Breast epithelium (tissue), 3 donors: ENCODE measurements at regions not wholly inside any gene's neighbourhood (a gene's known extent, or its start where the extent isn't known, plus 50 kb on each side); places are given as distances from the start of the nearest gene placed in this dataset.

Source experiments
- POLR2A ChIP-seq: fragments of 450-650 bp; IDR thresholded peaks from one replicate; pipeline ENCODE4 v1.6.1; 2016; ENCODE audit warnings: antibody characterized with exemption, mild to moderate bottlenecking, moderate library complexity
- TF ChIP-seq, protein P1 (sequence below), 3 donors: fragments of 450-650 bp; IDR thresholded peaks; one replicate each; pipeline ENCODE4 v1.5.1; 2016 to 2017; ENCODE audit warnings: antibody characterized with exemption in 3 of 3, mild to moderate bottlenecking in 3 of 3, moderate library complexity in 3 of 3

DNA sequence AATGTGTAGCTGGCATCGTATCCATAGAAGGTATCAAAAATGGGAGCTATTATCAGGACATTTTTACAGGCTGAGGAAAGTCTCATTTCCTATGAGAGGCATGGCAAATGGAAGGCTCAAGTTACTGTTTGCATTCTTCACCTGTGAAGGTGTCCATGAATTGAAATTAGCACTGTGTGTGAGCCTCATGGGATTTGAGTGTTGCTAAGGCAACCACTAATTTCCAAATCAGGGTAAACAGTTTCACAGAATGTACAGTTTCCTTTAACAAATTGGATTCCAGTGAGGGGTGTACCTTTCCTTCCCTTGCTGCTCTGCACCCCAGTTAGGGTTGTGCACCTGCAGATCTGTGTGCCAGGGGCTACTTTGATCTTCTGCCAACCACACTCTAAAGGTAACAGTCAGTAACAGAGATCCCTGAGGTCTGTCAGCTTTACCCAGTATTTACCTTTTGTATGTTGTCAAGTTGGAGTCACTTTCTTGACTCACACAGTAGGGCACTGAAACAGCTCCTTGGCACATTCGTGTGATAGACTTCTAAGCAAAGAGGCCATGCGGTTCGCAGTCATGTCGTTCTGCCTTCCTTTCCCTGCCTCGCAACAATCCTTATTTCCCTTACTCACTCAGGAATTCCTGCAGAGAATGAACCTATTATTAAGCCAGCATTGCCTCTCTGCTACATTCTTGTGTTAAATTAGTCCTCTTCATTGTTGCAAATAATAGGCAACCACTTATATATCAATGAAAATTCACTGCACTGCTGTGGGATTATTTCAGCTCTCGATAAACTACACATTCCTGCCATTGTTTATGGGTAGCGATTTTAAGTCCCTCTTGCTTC, 129.8 kb upstream of the GBE1 start:
- TF ChIP-seq, protein P1, sequence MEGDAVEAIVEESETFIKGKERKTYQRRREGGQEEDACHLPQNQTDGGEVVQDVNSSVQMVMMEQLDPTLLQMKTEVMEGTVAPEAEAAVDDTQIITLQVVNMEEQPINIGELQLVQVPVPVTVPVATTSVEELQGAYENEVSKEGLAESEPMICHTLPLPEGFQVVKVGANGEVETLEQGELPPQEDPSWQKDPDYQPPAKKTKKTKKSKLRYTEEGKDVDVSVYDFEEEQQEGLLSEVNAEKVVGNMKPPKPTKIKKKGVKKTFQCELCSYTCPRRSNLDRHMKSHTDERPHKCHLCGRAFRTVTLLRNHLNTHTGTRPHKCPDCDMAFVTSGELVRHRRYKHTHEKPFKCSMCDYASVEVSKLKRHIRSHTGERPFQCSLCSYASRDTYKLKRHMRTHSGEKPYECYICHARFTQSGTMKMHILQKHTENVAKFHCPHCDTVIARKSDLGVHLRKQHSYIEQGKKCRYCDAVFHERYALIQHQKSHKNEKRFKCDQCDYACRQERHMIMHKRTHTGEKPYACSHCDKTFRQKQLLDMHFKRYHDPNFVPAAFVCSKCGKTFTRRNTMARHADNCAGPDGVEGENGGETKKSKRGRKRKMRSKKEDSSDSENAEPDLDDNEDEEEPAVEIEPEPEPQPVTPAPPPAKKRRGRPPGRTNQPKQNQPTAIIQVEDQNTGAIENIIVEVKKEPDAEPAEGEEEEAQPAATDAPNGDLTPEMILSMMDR (IDR thresholded peaks at IDR 0.05), result no peak
- no peak for TF ChIP-seq POLR2A
